HG03520 (cell line): ENCODE measurements at regions not wholly inside any gene's neighbourhood (a gene's known extent, or its start where the extent isn't known, plus 50 kb on each side); places are given as distances from the start of the nearest gene placed in this dataset.
A peak's percentile ranks its signal among the peaks of the same experiment; 100 is the strongest.
"Not testable (repeated sequence)": the region's sequence is repeated elsewhere in the genome, so short reads cannot be mapped to it uniquely, and the experiment has no call there.

ENCODE experiments used
- ATAC-seq: cut with Tn5 transposase; IDR thresholded peaks from one replicate; pipeline ENCODE4 v1.9.1; 2021; ENCODE audit warnings: mild to moderate bottlenecking, moderate library complexity; ENCODE audit not compliant: unreplicated experiment

- ATAC-seq: no peak
Measured at GRCh38 chr6:149127212-149127611, 190.3 kb upstream of the TAB2 start.

DNA sequence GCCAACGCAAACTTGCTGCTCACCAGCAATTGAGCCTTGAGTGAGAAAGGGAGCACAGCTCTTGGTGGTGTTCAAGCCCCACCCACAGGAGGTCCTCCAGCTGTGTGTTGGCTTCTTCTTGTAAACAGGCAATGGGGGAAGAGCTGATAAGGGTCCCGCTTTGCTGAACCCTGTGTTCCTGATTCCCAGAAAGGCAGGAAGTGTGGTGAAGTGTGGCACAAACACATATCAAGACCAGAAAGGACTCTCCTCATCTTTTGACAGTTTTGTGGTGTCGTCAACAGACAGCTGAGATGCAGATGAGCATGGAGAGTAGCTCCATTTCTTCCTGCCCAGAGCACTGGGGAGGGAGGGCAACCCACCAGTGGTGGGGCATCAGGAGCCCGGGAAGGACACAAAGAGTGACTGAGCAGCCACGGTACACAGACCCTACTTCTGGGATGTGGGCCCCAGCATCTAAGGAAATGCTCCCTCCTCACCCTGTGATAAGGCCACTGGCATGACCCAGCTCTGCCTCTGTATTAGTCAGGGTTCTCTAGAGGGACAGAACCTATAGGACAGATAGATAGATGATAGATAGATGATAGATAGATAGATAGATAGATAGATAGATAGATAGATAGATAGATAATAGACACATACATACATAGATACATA lies 188.9 kb upstream of the TAB2 start:
- ATAC-seq: no peak

GRCh38 chr6:149129371-149130077 lies 188.0 kb upstream of the TAB2 start:
- no peak for ATAC-seq

DNA sequence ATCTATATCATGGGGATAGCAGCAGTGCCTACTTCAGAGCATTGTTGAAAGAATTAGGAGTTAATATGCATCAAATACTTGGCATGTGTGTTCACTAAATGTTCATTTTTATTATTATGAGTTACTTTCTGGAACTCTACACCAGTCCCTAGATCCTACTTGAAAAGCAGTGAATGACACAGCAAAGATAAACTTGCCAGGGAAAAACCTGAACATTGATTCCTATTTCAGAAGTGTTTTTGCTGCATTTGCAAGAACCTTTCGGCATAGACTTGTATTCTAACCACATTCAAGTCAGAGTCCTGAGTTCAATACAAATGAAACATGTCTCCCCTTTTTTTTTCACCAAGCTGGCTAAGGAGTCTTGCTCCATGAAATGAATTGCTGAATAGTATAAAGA lies 187.4 kb upstream of the TAB2 start:
- no peak for ATAC-seq

DNA sequence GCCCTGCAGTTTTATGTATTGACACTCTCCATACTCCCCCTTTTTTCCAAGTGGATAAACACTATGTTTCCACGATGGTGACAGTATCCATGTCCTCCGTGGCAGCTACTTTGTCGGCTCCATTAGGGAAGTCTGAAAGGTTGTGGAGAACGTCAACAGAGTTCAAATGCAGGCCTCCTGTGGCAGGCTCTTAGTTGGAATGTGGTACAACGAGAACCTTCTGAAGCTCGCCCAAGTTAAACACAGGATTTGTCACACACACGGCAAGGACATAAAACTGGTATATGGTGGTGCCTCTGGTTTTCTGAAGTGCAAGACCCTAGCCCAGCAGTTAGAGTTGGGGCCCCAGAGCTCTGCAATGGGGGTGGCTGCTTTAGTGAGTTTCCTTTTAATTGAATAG lies 187.0 kb upstream of the TAB2 start:
- ATAC-seq: no peak

DNA sequence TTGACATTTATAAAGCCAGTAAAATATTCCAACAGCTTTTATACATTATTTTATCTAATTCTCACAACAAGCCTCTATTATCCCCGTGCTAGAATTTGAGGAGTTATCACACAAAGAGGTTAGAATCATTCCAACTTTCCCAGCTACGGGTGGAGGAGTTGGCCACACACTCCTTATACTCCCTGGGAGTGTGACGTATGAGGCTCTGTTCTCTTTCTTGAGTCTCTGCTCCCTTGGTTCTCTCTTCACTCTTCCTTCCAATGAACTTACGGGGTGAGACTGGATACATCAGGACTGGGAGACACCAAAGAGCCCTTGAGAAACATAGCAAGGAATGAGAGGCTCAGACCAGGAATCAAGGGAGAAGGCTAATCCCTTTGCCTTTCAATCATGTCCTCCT lies 185.6 kb upstream of the TAB2 start:
- ATAC-seq: no peak

DNA sequence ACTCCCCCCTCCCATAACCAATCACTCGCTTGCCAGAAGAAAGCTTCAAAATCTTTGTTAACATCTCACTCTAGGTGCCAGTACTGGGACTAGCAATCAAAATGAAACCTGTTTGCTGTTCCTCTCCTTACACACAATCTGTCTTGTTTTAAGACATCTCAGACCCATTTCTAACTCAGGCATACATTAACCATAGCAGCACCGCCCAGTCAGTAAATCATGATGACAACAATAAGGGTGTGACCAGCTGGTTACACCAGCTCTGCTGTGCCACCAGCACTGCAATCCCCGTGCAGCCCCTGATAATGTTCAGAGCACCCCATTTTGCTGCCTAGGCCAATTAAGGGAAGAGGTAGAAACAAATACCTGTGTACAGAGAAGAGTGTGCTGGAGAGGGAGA lies 185.2 kb upstream of the TAB2 start:
- ATAC-seq: no peak

DNA sequence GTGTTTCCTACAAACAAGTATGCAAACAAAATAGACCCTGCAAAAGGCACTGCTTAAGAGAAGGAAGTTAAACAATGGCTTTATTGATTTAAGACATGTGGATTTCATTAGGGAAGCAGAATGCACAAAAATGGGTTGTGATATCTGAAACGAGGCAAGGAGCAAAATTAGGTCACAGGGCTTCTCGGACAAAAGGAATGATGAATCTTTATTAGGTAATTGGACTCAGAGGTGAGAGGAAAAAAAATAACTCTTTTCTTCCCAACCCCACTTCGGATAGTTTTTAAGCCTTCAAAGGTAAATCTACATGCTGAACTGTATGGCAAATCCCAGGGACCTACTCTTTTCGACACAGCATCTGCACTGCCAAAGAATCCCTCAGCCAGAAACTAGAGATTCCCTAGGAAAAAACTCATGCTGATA lies 183.0 kb upstream of the TAB2 start:
- no peak for ATAC-seq

- no peak for ATAC-seq
Measured at GRCh38 chr6:149135809-149136208, 181.7 kb upstream of the TAB2 start.

DNA sequence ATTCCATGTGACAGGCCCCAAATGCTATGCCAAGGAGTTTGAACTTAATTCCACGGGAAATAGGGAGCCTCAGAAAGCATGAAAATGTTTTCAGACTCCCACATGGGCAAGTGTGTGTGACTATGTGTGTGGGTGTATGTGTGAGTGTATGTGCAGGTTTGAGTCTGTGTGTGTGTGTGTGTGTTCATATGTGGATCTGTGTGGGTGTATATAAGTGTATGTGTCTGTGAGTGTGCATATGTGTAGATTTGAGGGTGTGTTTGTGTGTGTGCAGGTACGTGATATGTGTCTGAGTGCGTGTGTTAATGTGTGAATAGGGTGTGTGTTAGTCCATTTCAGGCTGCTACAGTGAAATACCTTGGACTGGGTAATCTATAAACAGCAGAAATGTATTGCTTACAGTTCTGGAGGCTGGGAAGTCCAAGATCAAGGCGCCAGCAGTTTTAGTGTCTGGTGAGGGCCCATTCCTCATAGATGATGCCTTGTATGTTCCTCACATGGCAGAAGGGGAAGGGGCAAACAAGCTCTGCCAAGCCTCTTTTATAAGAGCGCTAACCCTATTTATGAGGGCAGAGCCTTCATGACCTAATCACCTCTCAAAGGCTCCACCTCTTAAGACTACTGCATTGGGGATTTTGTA lies 181.1 kb upstream of the TAB2 start:
- no peak for ATAC-seq

GRCh38 chr6:149136913-149137286 lies 180.6 kb upstream of the TAB2 start:
- ATAC-seq: no peak

- no peak for ATAC-seq
Measured at GRCh38 chr6:149137594-149137993, 179.9 kb upstream of the TAB2 start.

GRCh38 chr6:149138089-149138488 lies 179.4 kb upstream of the TAB2 start:
- ATAC-seq: no peak

DNA sequence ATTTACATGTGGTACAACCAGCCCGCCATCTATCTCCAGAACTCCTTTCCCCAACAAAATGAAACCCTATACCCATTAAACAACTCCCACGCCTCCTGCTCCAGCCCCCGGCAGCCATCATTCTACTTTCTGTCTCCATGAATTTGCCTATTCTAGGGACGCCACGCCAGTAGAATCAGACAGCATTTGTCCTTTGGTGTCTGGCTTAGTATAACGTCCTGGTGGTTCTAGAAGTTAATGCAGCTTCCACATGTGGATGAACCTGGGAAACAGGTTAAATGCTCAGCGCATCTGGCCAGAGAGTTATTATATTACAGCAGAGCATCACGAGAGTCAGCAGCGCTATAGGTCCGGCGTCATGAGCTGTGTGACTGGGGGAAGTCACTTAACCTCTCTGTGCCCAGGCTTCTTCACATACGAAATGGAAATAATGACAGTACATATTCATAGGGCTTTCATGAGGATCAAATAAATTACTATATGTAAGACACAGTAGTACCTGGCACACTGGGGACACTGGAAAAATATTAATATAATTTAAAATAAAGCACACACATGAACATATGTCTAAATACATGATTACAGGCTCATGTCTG lies 178.7 kb upstream of the TAB2 start:
- ATAC-seq: no peak

- ATAC-seq: no peak
Measured at GRCh38 chr6:149139782-149140136, 177.8 kb upstream of the TAB2 start.

DNA sequence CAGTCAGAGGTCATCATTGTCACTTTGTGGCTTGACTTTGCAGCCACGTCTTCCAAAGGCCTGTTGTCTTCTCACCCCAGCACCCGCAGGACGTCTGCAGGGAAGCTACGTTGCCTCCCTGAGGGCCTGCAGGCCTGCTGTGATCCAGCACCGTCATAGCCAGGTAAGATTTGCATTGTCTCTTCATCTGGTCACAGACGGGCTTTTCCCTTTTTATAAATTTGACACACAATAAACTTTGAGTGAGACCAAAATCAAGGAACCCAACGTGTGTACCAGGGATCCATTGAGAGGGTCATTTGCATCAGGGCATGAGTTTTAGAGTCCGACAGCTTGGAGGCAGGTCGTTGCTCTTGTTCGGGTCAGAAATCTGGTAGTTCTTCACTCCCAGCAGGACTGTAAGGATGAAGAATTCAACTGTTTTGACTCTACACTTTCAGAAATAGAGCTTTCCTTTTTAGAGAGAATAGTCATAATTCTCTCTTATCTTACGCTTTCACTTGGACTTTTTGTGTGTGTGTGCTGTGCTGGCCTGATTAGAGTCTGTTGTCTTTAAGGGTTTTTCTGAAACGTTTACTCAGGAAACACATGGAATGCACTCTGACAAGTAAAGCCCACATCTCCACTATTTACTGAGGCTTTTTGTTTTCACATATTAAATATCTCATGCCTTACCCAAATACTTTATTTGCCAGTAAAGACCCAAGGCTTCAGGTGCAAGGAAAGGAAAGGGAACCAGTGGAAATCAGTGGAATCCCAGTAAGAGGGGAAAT lies 177.2 kb upstream of the TAB2 start:
- ATAC-seq: peak; percentile 72

DNA sequence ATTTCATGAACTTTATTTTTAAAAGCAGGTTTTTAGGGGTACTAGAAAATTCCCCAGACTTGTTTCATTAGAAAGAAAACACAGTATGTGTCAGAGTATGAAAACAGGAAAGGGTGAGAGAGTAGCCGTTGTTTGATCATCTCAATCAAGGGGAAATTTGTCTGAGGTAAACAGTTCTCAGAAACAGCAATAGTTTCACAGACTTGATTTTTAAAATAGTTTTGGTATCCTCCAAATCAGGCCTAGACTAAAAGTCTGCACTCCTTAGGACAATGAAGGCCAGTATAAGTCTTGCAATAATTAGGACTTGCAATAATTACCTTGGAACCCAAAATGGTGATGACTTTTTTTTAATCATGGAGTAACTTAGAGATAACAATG lies 176.6 kb upstream of the TAB2 start:
- no peak for ATAC-seq

DNA sequence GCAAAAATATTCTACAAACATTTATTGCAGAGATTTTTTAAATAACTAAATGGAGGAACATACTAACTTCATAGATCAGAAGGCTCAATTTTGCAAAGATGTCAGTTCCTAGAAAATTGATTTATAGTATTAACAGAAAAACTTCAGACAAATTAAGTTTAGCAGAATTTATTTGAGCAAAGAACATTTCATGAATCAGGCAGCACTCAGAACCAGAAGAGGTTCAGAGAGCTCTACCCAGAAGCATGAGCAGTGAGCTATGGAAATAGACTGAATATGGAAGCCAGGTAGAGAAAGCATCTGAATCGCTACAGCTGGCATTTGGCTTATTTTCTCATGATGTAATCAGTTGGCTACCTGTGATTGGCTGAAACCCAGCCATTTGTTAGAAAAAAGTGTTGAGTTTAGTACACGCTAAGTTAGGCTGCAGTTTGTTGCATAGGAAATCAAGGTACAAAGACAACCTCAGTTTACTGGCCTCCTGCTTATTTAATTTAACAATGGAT lies 174.5 kb upstream of the TAB2 start:
- ATAC-seq: no peak

DNA sequence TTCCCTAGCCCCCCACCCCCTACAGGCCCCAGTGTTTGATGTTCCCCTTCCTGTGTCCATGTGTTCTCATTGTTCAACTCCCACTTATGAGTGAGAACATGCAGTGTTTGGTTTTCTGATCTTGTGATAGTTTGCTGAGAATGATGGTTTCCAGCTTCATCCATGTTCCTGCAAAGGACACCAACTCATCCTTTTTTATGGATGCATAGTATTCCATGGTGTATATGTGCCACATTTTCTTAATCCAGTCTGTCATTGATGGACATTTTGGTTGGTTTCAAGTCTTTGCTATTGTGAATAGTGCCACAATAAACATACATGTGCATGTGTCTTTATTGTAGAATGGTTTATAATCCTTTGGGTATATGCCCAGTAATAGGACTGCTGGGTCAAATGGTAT lies 171.7 kb upstream of the TAB2 start:
- not testable (repeated sequence) for ATAC-seq

GRCh38 chr6:149147195-149147594 lies 170.3 kb upstream of the TAB2 start:
- ATAC-seq: no peak
